ENCODE measurements at regions not wholly inside any gene's neighbourhood (a gene's known extent, or its start where the extent isn't known, plus 50 kb on each side); places are given as distances from the start of the nearest gene placed in this dataset.
"Not testable (repeated sequence)": the region's sequence is repeated elsewhere in the genome, so short reads cannot be mapped to it uniquely, and the experiment has no call there.

DNA sequence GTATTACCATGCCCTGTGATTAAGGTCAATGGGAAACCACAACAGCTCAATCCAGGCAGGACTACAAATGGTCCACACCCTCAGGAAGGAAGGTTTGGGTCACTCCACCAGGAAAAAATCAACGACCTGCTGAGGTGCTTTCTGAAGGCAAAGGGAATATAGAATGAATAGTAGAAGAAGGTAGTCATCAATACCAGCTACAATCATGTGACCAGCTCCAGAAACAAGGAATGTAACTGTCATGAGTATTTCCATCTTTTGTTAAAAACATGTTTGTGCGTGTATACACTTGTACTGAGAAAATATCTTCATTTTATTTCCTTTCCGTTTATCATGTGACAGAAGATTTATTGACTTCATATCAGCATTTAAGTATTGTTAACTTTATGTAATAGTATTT is 2028.6 kb upstream of the PCDH20 start:
- TF ChIP-seq, protein P1, sequence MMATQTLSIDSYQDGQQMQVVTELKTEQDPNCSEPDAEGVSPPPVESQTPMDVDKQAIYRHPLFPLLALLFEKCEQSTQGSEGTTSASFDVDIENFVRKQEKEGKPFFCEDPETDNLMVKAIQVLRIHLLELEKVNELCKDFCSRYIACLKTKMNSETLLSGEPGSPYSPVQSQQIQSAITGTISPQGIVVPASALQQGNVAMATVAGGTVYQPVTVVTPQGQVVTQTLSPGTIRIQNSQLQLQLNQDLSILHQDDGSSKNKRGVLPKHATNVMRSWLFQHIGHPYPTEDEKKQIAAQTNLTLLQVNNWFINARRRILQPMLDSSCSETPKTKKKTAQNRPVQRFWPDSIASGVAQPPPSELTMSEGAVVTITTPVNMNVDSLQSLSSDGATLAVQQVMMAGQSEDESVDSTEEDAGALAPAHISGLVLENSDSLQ (IDR thresholded peaks at IDR 0.05) = not testable (repeated sequence)
- TF ChIP-seq ARNT (IDR thresholded peaks at IDR 0.05); BHLHE40 (IDR thresholded peaks at IDR 0.05; ENCODE audit: borderline replicate concordance); SUZ12 (IDR thresholded peaks at IDR 0.05); CTBP1 (IDR thresholded peaks at IDR 0.05; ENCODE audit: borderline replicate concordance); SP1 (IDR thresholded peaks at IDR 0.05); FOXK2 (IDR thresholded peaks at IDR 0.05); FOXM1 (IDR thresholded peaks at IDR 0.05; ENCODE audit: borderline replicate concordance); ELF4 (IDR thresholded peaks at IDR 0.05); TARDBP (IDR thresholded peaks at IDR 0.05); HDGF (IDR thresholded peaks at IDR 0.05; ENCODE audit: borderline replicate concordance); FOXA1 (IDR thresholded peaks at IDR 0.05); ZNF384 (IDR thresholded peaks at IDR 0.05); NFRKB (IDR thresholded peaks at IDR 0.05): not testable (repeated sequence)

Data from HEK293T (cell line).